ENCODE measurements at regions not wholly inside any gene's neighbourhood (a gene's known extent, or its start where the extent isn't known, plus 50 kb on each side); places are given as distances from the start of the nearest gene placed in this dataset.

- DNase-seq (ENCODE audit: low read depth) = no peak
Measured at GRCh38 chr13:65155861-65156260, 2074.3 kb downstream of the PCDH9 start.

- DNase-seq (ENCODE audit: low read depth) = no peak
Measured at GRCh38 chr13:65154661-65155447, 2075.3 kb downstream of the PCDH9 start.

- DNase-seq (ENCODE audit: low read depth) = no peak
Measured at GRCh38 chr13:65149687-65150086, 2080.4 kb downstream of the PCDH9 start.

- DNase-seq (ENCODE audit: low read depth) = no peak
Measured at GRCh38 chr13:65143920-65144319, 2086.2 kb downstream of the PCDH9 start.

- no peak for DNase-seq (ENCODE audit: low read depth)
Measured at GRCh38 chr13:65133094-65133493, 2097.0 kb downstream of the PCDH9 start.

GRCh38 chr13:65125236-65125635 is 2104.9 kb downstream of the PCDH9 start:
- DNase-seq (ENCODE audit: low read depth) = no peak

- DNase-seq (ENCODE audit: low read depth) = no peak
Measured at GRCh38 chr13:65112531-65112941, 2117.6 kb downstream of the PCDH9 start.

GRCh38 chr13:65112123-65112522 is 2118.0 kb downstream of the PCDH9 start:
- no peak for DNase-seq (ENCODE audit: low read depth)

GRCh38 chr13:65111223-65111622 is 2118.9 kb downstream of the PCDH9 start:
- DNase-seq (ENCODE audit: low read depth) = no peak

- peak; percentile 1 for DNase-seq (ENCODE audit: low read depth)
Measured at GRCh38 chr13:65104436-65104835, 2125.7 kb downstream of the PCDH9 start.

- no peak for DNase-seq (ENCODE audit: low read depth)
Measured at GRCh38 chr13:65103351-65103750, 2126.8 kb downstream of the PCDH9 start.

GRCh38 chr13:65095161-65096082 is 2134.7 kb downstream of the PCDH9 start:
- no peak for DNase-seq (ENCODE audit: low read depth)

- DNase-seq (ENCODE audit: low read depth) = no peak
Measured at GRCh38 chr13:65093357-65093756, 2136.8 kb downstream of the PCDH9 start.

GRCh38 chr13:65091031-65091430 is 2139.1 kb downstream of the PCDH9 start:
- no peak for DNase-seq (ENCODE audit: low read depth)

GRCh38 chr13:65090186-65090585 is 2139.9 kb downstream of the PCDH9 start:
- DNase-seq (ENCODE audit: low read depth) = no peak

GRCh38 chr13:65088906-65089305 is 2141.2 kb downstream of the PCDH9 start:
- no peak for DNase-seq (ENCODE audit: low read depth)

- no peak for DNase-seq (ENCODE audit: low read depth)
Measured at GRCh38 chr13:65085977-65086376, 2144.2 kb downstream of the PCDH9 start.

- DNase-seq (ENCODE audit: low read depth) = no peak
Measured at GRCh38 chr13:65074248-65074647, 2155.9 kb downstream of the PCDH9 start.

GRCh38 chr13:65064967-65065366 is 2165.2 kb downstream of the PCDH9 start:
- DNase-seq (ENCODE audit: low read depth) = no peak

- DNase-seq (ENCODE audit: low read depth) = peak; percentile 1
Measured at GRCh38 chr13:65063753-65064152, 2166.4 kb downstream of the PCDH9 start.

- DNase-seq (ENCODE audit: low read depth) = no peak
Measured at GRCh38 chr13:65057986-65058385, 2172.2 kb downstream of the PCDH9 start.

GRCh38 chr13:65054277-65054676 is 2175.9 kb downstream of the PCDH9 start:
- DNase-seq (ENCODE audit: low read depth) = no peak

GRCh38 chr13:65036999-65037398 is 2193.1 kb downstream of the PCDH9 start:
- no peak for DNase-seq (ENCODE audit: low read depth)
